Astrocyte (in vitro differentiated cells and primary cell): ENCODE measurements at regions not wholly inside any gene's neighbourhood (a gene's known extent, or its start where the extent isn't known, plus 50 kb on each side); places are given as distances from the start of the nearest gene placed in this dataset.

Experiments
- DNase-seq: peaks from one replicate; pipeline ENCODE4 v3.0.0-alpha.2; 2010; ENCODE audit warnings: low read depth
- FAIRE-seq: peaks from 2 replicates; lab custom pipeline; 2011; peaks lifted over from hg19 to GRCh38; lab: Jason Lieb, UNC
- H2AFZ ChIP-seq: 2 replicates; pipeline ENCODE4 v1.6.0; 2012; ENCODE audit warnings: low read depth, low read length, inconsistent platforms
- H3K27ac ChIP-seq: 2 replicates; pipeline ENCODE4 v1.5.1; 2011; ENCODE audit warnings: low read depth, low read length, inconsistent platforms
- H3K27me3 ChIP-seq: 2 replicates; pipeline ENCODE4 v1.6.0; 2011; ENCODE audit warnings: low read length, inconsistent platforms; ENCODE audit not compliant: insufficient read depth
- H3K36me3 ChIP-seq: 2 replicates; pipeline ENCODE4 v1.5.1; 2011; ENCODE audit warnings: low read length, inconsistent platforms; ENCODE audit not compliant: insufficient read depth
- H3K4me1 ChIP-seq: 2 replicates; pipeline ENCODE4 v1.5.1; 2011; ENCODE audit warnings: low read length, inconsistent platforms; ENCODE audit not compliant: insufficient read depth
- H3K4me2 ChIP-seq: 2 replicates; pipeline ENCODE4 v1.6.0; 2012; ENCODE audit warnings: low read length, inconsistent platforms
- H3K4me3 ChIP-seq: 2 replicates; pipeline ENCODE4 v1.5.1; 2011; ENCODE audit warnings: low read depth, mild to moderate bottlenecking, low read length, inconsistent platforms; ENCODE audit not compliant: insufficient read depth
- H3K79me2 ChIP-seq: 2 replicates; pipeline ENCODE4 v1.6.0; 2012; ENCODE audit warnings: mild to moderate bottlenecking, low read length, inconsistent platforms; ENCODE audit not compliant: insufficient read depth
- H3K9ac ChIP-seq: 2 replicates; pipeline ENCODE4 v1.6.0; 2012; ENCODE audit warnings: mild to moderate bottlenecking, low read length, inconsistent platforms
- H3K9me3 ChIP-seq: 2 replicates; pipeline ENCODE4 v1.5.1; 2012; ENCODE audit warnings: low read depth, mild to moderate bottlenecking, low read length, inconsistent platforms; ENCODE audit not compliant: insufficient read depth
- H4K20me1 ChIP-seq: 2 replicates; pipeline ENCODE4 v1.6.0; 2012; ENCODE audit warnings: low read length, inconsistent platforms; ENCODE audit not compliant: insufficient read depth
- H3K27ac Mint-ChIP-seq: one replicate; pipeline ENCODE4 v1.8.0; 2021; ENCODE audit warnings: mild to moderate bottlenecking, mixed read lengths; ENCODE audit not compliant: unreplicated experiment
- H3K27me3 Mint-ChIP-seq: one replicate; pipeline ENCODE4 v1.8.0; 2021; ENCODE audit warnings: low read depth, mixed read lengths; ENCODE audit not compliant: unreplicated experiment
- H3K36me3 Mint-ChIP-seq: one replicate; pipeline ENCODE4 v1.8.0; 2021; ENCODE audit warnings: low read depth, mixed read lengths; ENCODE audit not compliant: unreplicated experiment
- H3K4me1 Mint-ChIP-seq: one replicate; pipeline ENCODE4 v1.8.0; 2021; ENCODE audit warnings: low read depth, mixed read lengths; ENCODE audit not compliant: unreplicated experiment
- H3K4me3 Mint-ChIP-seq: one replicate; pipeline ENCODE4 v1.8.0; 2021; ENCODE audit warnings: mild to moderate bottlenecking, moderate library complexity, mixed read lengths; ENCODE audit not compliant: unreplicated experiment
- H3K9me3 Mint-ChIP-seq: one replicate; pipeline ENCODE4 v1.8.0; 2021; ENCODE audit warnings: mild to moderate bottlenecking, mixed read lengths; ENCODE audit not compliant: unreplicated experiment
- CTCF ChIP-seq: IDR thresholded peaks from 2 replicates; pipeline ENCODE4 v1.5.1; 2011; ENCODE audit warnings: low read depth, mild to moderate bottlenecking, inconsistent platforms, low read length, moderate library complexity; ENCODE audit not compliant: insufficient read depth
- EZH2 ChIP-seq: IDR thresholded peaks from 2 replicates; pipeline ENCODE4 v1.6.1; 2012; ENCODE audit warnings: mild to moderate bottlenecking, low read length, inconsistent platforms; ENCODE audit not compliant: insufficient read depth

DNA sequence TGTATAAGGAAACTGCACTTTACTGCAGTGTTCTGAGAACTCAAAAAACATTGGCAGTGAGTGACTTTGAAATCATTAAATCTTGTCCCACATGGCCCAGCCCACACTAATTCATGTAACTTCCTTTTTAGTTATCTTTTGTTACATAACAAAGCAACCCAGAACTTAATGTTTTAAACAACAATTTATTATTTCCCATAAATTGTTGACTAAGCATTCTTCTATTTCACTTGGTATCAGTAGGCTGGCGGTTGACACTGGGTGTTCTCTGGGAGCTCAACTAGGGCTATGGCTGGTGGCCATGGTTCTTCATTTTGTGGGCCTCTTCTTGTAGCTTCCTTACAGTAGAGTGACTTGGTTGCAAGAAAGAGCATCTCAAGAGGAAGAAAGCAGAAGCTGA is 278.4 kb downstream of the RASEF start:
- H2AFZ ChIP-seq: no peak overlapping the region
- H3K4me2 ChIP-seq: no peak overlapping the region
- no peaks in the 10 kb centered on the region for H3K79me2 ChIP-seq
- DNase-seq (no peak), FAIRE-seq (no peak)
- no peak for TF ChIP-seq CTCF
- TF ChIP-seq EZH2: no peak
- H3K27me3 Mint-ChIP-seq: no peaks in the 10 kb centered on the region
- no peak overlapping the region for H3K4me3 Mint-ChIP-seq
- H3K4me3 ChIP-seq: no peak overlapping the region
- H4K20me1 ChIP-seq: no peaks in the 10 kb centered on the region
- no peaks in the 10 kb centered on the region for H3K27me3 ChIP-seq
- no peak overlapping the region for H3K27ac Mint-ChIP-seq
- no peak overlapping the region for H3K9ac ChIP-seq
- no peaks in the 10 kb centered on the region for H3K36me3 Mint-ChIP-seq
- no peaks in the 10 kb centered on the region for H3K4me1 ChIP-seq
- no peaks in the 10 kb centered on the region for H3K36me3 ChIP-seq
- H3K9me3 Mint-ChIP-seq: no peaks in the 10 kb centered on the region
- H3K27ac ChIP-seq: no peak overlapping the region
- H3K4me1 Mint-ChIP-seq: no peaks in the 10 kb centered on the region
- no peaks in the 10 kb centered on the region for H3K9me3 ChIP-seq

GRCh38 chr9:82789155-82789824 is 273.7 kb downstream of the RASEF start:
- H3K27ac Mint-ChIP-seq: no peak overlapping the region
- Histone ChIP-seq H3K27me3 (no peaks in the 10 kb centered on the region), H3K4me1 (no peaks in the 10 kb centered on the region), H3K9ac (no peak overlapping the region), H4K20me1 (no peaks in the 10 kb centered on the region), H3K9me3 (no peaks in the 10 kb centered on the region), H3K4me3 (no peak overlapping the region), H3K36me3 (no peaks in the 10 kb centered on the region), H3K4me2 (no peak overlapping the region), H3K27ac (no peak overlapping the region), H2AFZ (no peak overlapping the region), H3K79me2 (no peaks in the 10 kb centered on the region)
- H3K9me3 Mint-ChIP-seq: no peaks in the 10 kb centered on the region
- no peaks in the 10 kb centered on the region for H3K27me3 Mint-ChIP-seq
- no peaks in the 10 kb centered on the region for H3K36me3 Mint-ChIP-seq
- no peak overlapping the region for H3K4me3 Mint-ChIP-seq
- FAIRE-seq (no peak), DNase-seq (no peak)
- H3K4me1 Mint-ChIP-seq: peaks cover 7% of the 10 kb centered on the region
- TF ChIP-seq EZH2 (no peak), CTCF (no peak)

- H3K4me3 ChIP-seq: no peak overlapping the region
- H3K27ac ChIP-seq: no peak overlapping the region
- H3K4me1 Mint-ChIP-seq: peaks cover 7% of the 10 kb centered on the region
- no peak overlapping the region for H3K9ac ChIP-seq
- DNase-seq: no peak
- no peaks in the 10 kb centered on the region for H3K36me3 Mint-ChIP-seq
- FAIRE-seq: no peak
- H4K20me1 ChIP-seq: no peaks in the 10 kb centered on the region
- H3K27me3 Mint-ChIP-seq: no peaks in the 10 kb centered on the region
- no peaks in the 10 kb centered on the region for H3K9me3 Mint-ChIP-seq
- no peaks in the 10 kb centered on the region for H3K36me3 ChIP-seq
- no peak overlapping the region for H3K27ac Mint-ChIP-seq
- no peaks in the 10 kb centered on the region for H3K79me2 ChIP-seq
- H3K4me2 ChIP-seq: no peak overlapping the region
- no peak overlapping the region for H3K4me3 Mint-ChIP-seq
- no peak overlapping the region for H2AFZ ChIP-seq
- no peak for TF ChIP-seq EZH2
- TF ChIP-seq CTCF: no peak
- H3K27me3 ChIP-seq: no peaks in the 10 kb centered on the region
- H3K9me3 ChIP-seq: no peaks in the 10 kb centered on the region
- no peaks in the 10 kb centered on the region for H3K4me1 ChIP-seq
Observed at GRCh38 chr9:82790875-82791274, 272.1 kb downstream of the RASEF start.
